Neural cell (in vitro differentiated cells): ENCODE measurements at regions not wholly inside any gene's neighbourhood (a gene's known extent, or its start where the extent isn't known, plus 50 kb on each side); places are given as distances from the start of the nearest gene placed in this dataset.

Source experiments
- RAD21 ChIP-seq: fragments of 450-650 bp; conservative IDR thresholded peaks from 2 replicates; pipeline ENCODE4 v1.6.1; 2014; ENCODE audit warnings: antibody characterized with exemption, mild to moderate bottlenecking, moderate library complexity
- SMC3 ChIP-seq: fragments of 450-650 bp; conservative IDR thresholded peaks from 2 replicates; pipeline ENCODE4 v1.6.1; 2014; ENCODE audit warnings: antibody characterized with exemption, mild to moderate bottlenecking, moderate library complexity; ENCODE audit not compliant: poor library complexity
- TAF1 ChIP-seq: IDR thresholded peaks from 2 replicates; pipeline ENCODE4 v1.6.1; 2012; ENCODE audit warnings: low read depth
- TF ChIP-seq, protein P1 (sequence below): IDR thresholded peaks from 2 replicates; pipeline ENCODE4 v1.6.1; 2012; ENCODE audit warnings: borderline replicate concordance
- TF ChIP-seq, protein P2 (sequence below): fragments of 450-650 bp; IDR thresholded peaks from 2 replicates; pipeline ENCODE4 v1.5.1; 2014; ENCODE audit warnings: antibody characterized with exemption, mild to moderate bottlenecking, moderate library complexity; ENCODE audit not compliant: poor library complexity, severe bottlenecking

DNA sequence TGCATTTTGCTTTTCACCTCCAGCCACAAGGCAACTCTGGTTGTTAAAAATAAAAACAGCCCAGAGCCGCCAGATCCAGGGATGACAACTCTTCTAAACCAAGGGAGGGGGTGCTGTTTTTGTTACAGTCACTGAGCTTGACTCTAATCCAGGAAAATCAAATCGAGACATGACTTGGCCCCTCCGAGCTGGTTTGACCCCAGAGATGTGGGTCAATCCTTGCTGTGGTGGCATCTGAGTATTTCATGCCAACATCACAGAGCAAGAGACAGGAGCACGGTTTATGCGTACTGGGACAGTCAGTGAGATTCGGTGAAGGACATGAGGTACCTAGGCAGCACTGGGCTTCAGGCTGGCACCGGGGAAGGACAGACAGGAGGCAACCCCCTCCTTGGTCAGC, 88.8 kb upstream of the ZMIZ1 start:
- TF ChIP-seq, protein P1, sequence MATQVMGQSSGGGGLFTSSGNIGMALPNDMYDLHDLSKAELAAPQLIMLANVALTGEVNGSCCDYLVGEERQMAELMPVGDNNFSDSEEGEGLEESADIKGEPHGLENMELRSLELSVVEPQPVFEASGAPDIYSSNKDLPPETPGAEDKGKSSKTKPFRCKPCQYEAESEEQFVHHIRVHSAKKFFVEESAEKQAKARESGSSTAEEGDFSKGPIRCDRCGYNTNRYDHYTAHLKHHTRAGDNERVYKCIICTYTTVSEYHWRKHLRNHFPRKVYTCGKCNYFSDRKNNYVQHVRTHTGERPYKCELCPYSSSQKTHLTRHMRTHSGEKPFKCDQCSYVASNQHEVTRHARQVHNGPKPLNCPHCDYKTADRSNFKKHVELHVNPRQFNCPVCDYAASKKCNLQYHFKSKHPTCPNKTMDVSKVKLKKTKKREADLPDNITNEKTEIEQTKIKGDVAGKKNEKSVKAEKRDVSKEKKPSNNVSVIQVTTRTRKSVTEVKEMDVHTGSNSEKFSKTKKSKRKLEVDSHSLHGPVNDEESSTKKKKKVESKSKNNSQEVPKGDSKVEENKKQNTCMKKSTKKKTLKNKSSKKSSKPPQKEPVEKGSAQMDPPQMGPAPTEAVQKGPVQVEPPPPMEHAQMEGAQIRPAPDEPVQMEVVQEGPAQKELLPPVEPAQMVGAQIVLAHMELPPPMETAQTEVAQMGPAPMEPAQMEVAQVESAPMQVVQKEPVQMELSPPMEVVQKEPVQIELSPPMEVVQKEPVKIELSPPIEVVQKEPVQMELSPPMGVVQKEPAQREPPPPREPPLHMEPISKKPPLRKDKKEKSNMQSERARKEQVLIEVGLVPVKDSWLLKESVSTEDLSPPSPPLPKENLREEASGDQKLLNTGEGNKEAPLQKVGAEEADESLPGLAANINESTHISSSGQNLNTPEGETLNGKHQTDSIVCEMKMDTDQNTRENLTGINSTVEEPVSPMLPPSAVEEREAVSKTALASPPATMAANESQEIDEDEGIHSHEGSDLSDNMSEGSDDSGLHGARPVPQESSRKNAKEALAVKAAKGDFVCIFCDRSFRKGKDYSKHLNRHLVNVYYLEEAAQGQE = no peak
- TF ChIP-seq SMC3 (no peak), TAF1 (no peak), RAD21 (no peak)
- TF ChIP-seq, protein P2, sequence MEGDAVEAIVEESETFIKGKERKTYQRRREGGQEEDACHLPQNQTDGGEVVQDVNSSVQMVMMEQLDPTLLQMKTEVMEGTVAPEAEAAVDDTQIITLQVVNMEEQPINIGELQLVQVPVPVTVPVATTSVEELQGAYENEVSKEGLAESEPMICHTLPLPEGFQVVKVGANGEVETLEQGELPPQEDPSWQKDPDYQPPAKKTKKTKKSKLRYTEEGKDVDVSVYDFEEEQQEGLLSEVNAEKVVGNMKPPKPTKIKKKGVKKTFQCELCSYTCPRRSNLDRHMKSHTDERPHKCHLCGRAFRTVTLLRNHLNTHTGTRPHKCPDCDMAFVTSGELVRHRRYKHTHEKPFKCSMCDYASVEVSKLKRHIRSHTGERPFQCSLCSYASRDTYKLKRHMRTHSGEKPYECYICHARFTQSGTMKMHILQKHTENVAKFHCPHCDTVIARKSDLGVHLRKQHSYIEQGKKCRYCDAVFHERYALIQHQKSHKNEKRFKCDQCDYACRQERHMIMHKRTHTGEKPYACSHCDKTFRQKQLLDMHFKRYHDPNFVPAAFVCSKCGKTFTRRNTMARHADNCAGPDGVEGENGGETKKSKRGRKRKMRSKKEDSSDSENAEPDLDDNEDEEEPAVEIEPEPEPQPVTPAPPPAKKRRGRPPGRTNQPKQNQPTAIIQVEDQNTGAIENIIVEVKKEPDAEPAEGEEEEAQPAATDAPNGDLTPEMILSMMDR = no peak
